Esophagus squamous epithelium (tissue), 5 donors: ENCODE measurements at regions not wholly inside any gene's neighbourhood (a gene's known extent, or its start where the extent isn't known, plus 50 kb on each side); places are given as distances from the start of the nearest gene placed in this dataset.

Source experiments
- DNase-seq: peaks from one replicate; lab custom pipeline; 2025; lab: John Stamatoyannopoulos, UW
- H3K27ac ChIP-seq, 4 donors: fragments of 200-600 bp; sonication (generic); one replicate each; pipeline ENCODE4 v1.5.1; 2016 to 2019; ENCODE audit warnings: mild to moderate bottlenecking in 1 of 4
- H3K27me3 ChIP-seq, 4 donors: fragments of 200-600 bp; sonication (generic); 1 replicate in 3 of 4; 2 replicates in 1 of 4; pipeline versions ENCODE4 v1.5.1 to v1.6.0; 2017 to 2021; ENCODE audit warnings: antibody characterized with exemption in 1 of 4
- H3K36me3 ChIP-seq, 3 donors: fragments of 200-600 bp; sonication (generic); one replicate each; pipeline ENCODE4 v1.5.1; 2016 to 2019
- H3K4me1 ChIP-seq, 3 donors: fragments of 200-600 bp; sonication (generic); one replicate each; pipeline ENCODE4 v1.5.1; 2017 to 2019
- H3K4me3 ChIP-seq, 4 donors: fragments of 200-600 bp; sonication (generic); 1 replicate in 3 of 4; 2 replicates in 1 of 4; pipeline ENCODE4 v1.5.1; 2016 to 2019; ENCODE audit warnings: mild to moderate bottlenecking in 2 of 4, moderate library complexity in 1 of 4
- H3K9me3 ChIP-seq, 3 donors: fragments of 200-600 bp; sonication (generic); one replicate each; pipeline ENCODE4 v1.5.1; 2016 to 2019
- POLR2A ChIP-seq, 4 donors: fragments of 450-650 bp; IDR thresholded peaks; one replicate each; pipeline ENCODE4 v1.6.1; 2017; ENCODE audit warnings: antibody characterized with exemption in 4 of 4, mild to moderate bottlenecking in 4 of 4, moderate library complexity in 3 of 4
- WGBS, 2 donors: methylation state at CpG; one replicate each; pipeline ENCODE4 v1.1.5; 2018; 5-methylcytosine and 5-hydroxymethylcytosine counted together
- intact Hi-C: fragments of 100-400 bp; cut with DNase I; formaldehyde crosslinking; loops from one replicate; pipeline ENCODE4 v1.15.0; 2022
- TF ChIP-seq, protein P1 (sequence below), 6 experiments: fragments of 450-650 bp in 4 of 6; fragments of 200-600 bp in 2 of 6; sonication (generic) in 2 of 6; IDR thresholded peaks; one replicate each; pipeline ENCODE4 v1.5.1; 2016 to 2019; ENCODE audit warnings: antibody characterized with exemption in 6 of 6, mild to moderate bottlenecking in 4 of 6, moderate library complexity in 4 of 6
- donor health status: DM: yes; HTN: yes; CAD: no.

DNA sequence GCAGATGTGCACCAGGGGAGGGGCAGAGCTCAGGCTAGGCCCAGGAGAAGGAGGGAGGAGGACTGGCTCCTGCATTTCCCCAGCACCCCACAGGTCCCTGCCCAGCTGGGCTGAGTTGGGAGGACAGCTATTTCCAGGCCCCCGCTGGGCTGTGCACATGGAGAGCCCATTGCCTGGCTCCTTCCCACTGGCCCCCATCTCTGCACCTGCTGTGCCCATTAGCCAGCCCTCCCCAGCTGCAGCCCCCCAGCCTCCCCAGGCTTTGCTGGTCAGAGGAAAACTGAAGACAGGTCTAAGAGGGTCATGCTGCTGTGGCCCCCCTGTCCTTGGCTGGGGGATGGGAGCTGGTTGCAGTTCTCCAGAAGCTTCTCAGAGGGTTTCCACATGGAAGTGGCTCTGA lies 81.8 kb upstream of the SHANK2 start:
- DNase-seq, result no peak
- intact Hi-C loops, result no loop called here
- H3K36me3 ChIP-seq, result no peaks in the 10 kb centered on the region
- WGBS, 2 donors, result no CpG with 5 or more reads among the region's 1 CpG
- H3K4me1 ChIP-seq, result peaks cover under 1 to 9% (median 3%) of the 10 kb centered on the region in 3 donors
- peaks cover 0 to 15% (median 0%) of the 10 kb centered on the region in 4 donors for H3K27me3 ChIP-seq
- H3K27ac ChIP-seq, result no peak overlapping the region
- H3K4me3 ChIP-seq, result no peak overlapping the region
- peaks cover 0 to 12% (median 0%) of the 10 kb centered on the region in 3 donors for H3K9me3 ChIP-seq
- no peak for TF ChIP-seq POLR2A (IDR thresholded peaks at IDR 0.05)
- TF ChIP-seq, protein P1, sequence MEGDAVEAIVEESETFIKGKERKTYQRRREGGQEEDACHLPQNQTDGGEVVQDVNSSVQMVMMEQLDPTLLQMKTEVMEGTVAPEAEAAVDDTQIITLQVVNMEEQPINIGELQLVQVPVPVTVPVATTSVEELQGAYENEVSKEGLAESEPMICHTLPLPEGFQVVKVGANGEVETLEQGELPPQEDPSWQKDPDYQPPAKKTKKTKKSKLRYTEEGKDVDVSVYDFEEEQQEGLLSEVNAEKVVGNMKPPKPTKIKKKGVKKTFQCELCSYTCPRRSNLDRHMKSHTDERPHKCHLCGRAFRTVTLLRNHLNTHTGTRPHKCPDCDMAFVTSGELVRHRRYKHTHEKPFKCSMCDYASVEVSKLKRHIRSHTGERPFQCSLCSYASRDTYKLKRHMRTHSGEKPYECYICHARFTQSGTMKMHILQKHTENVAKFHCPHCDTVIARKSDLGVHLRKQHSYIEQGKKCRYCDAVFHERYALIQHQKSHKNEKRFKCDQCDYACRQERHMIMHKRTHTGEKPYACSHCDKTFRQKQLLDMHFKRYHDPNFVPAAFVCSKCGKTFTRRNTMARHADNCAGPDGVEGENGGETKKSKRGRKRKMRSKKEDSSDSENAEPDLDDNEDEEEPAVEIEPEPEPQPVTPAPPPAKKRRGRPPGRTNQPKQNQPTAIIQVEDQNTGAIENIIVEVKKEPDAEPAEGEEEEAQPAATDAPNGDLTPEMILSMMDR (IDR thresholded peaks at IDR 0.05), result no peak

DNA sequence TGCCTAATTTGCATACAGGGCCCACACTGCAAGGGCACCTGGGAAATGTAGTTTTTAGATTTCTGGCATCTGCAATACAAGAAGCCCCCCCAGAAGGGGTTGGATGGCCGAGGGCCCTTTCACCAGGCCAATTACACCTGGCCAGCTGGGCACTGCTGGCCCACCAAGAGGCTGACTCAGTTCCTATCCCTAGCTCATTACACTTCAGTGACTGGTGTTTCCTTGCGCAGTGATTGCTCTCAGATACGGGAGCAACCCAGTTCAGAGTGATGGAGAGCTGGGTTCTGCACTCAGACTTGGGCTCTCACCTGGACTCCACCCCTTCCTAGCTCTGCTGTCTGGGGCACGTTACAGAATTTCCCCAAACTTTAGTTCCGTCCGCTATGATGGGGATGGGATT lies 81.1 kb upstream of the SHANK2 start:
- Histone ChIP-seq H3K4me3 (no peak overlapping the region), H3K4me1 (peaks cover 0 to 2% (median 0%) of the 10 kb centered on the region in 3 donors), H3K9me3 (peaks cover 0 to 12% (median 0%) of the 10 kb centered on the region in 3 donors), H3K36me3 (no peaks in the 10 kb centered on the region), H3K27me3 (peaks cover 0 to 15% (median 0%) of the 10 kb centered on the region in 4 donors), H3K27ac (no peak overlapping the region)
- WGBS, 2 donors, result 79 to 100% methylated on average over 3 to 6 of the region's 6 CpGs
- intact Hi-C loops, result no loop called here
- TF ChIP-seq, protein P1 (IDR thresholded peaks at IDR 0.05), result no peak
- no peak for TF ChIP-seq POLR2A (IDR thresholded peaks at IDR 0.05)
- DNase-seq, result no peak

DNA sequence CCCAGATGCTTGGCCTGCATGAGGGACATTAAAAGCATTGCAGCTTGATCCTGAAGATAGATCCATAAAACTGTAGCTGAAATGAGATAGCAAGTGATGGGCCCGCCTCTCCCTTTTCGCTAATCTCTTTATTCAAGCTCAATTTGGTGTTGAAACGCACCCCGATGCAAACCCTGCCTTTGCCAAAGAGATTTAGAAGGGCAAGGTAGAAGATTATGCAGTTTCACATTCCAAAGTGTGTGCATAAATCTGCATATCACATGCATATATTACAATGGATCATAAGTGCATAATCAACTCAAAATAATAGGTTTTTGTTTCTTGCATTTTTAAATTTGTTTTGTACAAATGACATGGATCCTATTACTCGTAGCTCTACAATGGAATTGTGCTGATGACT lies 80.1 kb upstream of the SHANK2 start:
- Histone ChIP-seq H3K4me1 (no peaks in the 10 kb centered on the region), H3K27me3 (peaks cover 0 to 15% (median 0%) of the 10 kb centered on the region in 4 donors), H3K27ac (no peak overlapping the region), H3K36me3 (no peaks in the 10 kb centered on the region), H3K9me3 (peaks cover 0 to 12% (median 0%) of the 10 kb centered on the region in 3 donors), H3K4me3 (no peak overlapping the region)
- intact Hi-C loops, result no loop called here
- WGBS, 2 donors, result 74 to 95% methylated on average over 5 of the region's 5 CpGs
- TF ChIP-seq, protein P1 (IDR thresholded peaks at IDR 0.05), result no peak
- TF ChIP-seq POLR2A (IDR thresholded peaks at IDR 0.05), result no peak
- DNase-seq, result no peak

DNA sequence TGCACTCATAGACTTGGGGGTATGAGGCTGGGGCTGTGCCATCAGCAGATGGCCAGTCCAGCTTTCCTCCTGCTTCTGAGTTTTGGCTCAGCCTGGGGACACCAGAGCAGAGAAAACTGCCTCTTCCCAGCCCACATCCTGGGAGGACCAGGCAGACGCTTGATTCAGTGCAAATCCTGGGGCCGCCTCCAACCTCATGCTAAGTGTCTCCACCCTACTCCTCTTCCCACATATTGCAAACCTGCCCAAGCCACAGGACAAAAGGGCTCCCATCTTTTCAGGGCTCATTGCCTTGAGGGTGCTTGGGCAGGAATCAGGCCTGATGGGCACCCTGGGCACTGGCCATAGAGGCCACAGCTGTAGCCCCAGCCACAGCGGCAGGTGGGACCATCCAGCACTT lies 79.7 kb upstream of the SHANK2 start:
- no peak for DNase-seq
- WGBS, 2 donors, result 82 to 88% methylated on average over 2 to 3 of the region's 3 CpGs

DNA sequence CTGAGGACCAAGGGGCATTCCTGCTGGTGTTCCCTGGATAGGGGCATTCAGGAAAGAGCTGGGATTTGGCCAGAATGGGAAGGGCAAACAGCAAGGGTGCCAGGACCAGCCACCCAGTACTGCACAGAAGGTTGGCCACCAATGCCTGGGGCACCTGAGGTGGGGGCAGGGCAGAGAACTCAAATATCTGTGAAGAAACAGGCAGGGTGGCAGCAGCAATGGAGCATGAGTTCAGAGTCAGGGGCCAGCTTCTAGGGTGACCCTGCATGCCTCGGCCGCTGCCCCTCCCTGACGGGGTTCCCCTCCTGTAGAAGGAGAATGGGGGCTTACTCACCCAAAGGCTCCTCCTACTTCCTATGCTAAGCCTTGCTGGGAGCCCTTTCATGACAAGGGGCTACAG lies 79.3 kb upstream of the SHANK2 start:
- H3K27me3 ChIP-seq, result peaks cover 0 to 15% (median 0%) of the 10 kb centered on the region in 4 donors
- no peak overlapping the region for H3K27ac ChIP-seq
- H3K4me1 ChIP-seq, result no peaks in the 10 kb centered on the region
- intact Hi-C loops, result no loop called here
- no peak for DNase-seq
- TF ChIP-seq, protein P1 (IDR thresholded peaks at IDR 0.05), result no peak
- TF ChIP-seq POLR2A (IDR thresholded peaks at IDR 0.05), result no peak
- no peak overlapping the region for H3K4me3 ChIP-seq
- WGBS, 2 donors, result 50% methylated on average over 2 of the region's 3 CpGs; no CpG with 5 or more reads in 1 of the 2 donors
- peaks cover 0 to 12% (median 0%) of the 10 kb centered on the region in 3 donors for H3K9me3 ChIP-seq
- H3K36me3 ChIP-seq, result no peaks in the 10 kb centered on the region

More for the DNA sequence above, 79.7 kb upstream of the SHANK2 start:
- Histone ChIP-seq H3K36me3 (no peaks in the 10 kb centered on the region), H3K4me3 (no peak overlapping the region), H3K27me3 (peaks cover 0 to 15% (median 0%) of the 10 kb centered on the region in 4 donors), H3K4me1 (no peaks in the 10 kb centered on the region), H3K27ac (no peak overlapping the region), H3K9me3 (peaks cover 0 to 12% (median 0%) of the 10 kb centered on the region in 3 donors)
- TF ChIP-seq, protein P1 (IDR thresholded peaks at IDR 0.05), result no peak
- no peak for TF ChIP-seq POLR2A (IDR thresholded peaks at IDR 0.05)
- intact Hi-C loops, result no loop called here
